HPDE6-E6E7 (cell line): ENCODE measurements at regions not wholly inside any gene's neighbourhood (a gene's known extent, or its start where the extent isn't known, plus 50 kb on each side); places are given as distances from the start of the nearest gene placed in this dataset.

Experiments used
- DNase-seq: peaks from one replicate; pipeline ENCODE4 v3.0.0; 2011; ENCODE audit warnings: missing footprints; ENCODE audit errors: extremely low spot score

DNA sequence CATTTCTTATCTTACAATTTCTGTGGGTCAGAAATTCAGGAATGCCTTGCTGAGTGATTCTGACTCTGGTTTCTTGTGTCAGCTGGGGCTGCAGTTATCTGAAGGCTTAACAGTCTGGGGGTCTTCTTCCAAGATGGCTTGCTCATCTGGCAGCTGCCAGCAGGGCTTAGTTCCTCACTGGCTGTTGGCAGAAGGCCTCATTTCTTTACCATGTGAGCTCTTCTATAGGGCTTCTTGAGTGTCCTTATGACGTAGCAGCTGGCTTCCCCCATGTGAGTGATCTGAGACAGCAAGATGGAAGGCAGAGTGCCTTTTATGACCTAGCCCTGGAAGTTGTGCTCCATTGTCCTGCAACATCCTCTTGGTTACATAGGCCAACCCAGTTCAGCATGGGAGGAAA, 82.0 kb upstream of the PDZRN3 start:
- no peak for DNase-seq

DNA sequence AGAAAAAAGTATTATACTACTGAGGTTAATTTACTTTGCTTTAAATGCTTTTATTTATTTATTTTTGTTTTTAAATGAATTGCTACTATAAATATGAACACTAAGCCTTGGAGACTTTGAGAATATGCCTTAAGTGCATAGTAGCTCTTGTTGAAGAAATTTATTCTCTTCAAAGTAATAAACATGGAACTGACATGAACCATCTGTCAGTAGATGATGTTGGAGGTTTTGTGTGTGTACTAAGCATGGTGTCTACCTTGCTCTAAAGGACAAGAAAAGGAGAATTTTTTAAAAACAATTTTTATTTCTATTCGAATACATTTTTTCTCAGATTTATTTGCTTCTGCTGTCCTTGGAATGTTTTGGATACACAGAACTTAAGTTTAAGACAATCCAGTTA, 81.1 kb upstream of the PDZRN3 start:
- no peak for DNase-seq

DNA sequence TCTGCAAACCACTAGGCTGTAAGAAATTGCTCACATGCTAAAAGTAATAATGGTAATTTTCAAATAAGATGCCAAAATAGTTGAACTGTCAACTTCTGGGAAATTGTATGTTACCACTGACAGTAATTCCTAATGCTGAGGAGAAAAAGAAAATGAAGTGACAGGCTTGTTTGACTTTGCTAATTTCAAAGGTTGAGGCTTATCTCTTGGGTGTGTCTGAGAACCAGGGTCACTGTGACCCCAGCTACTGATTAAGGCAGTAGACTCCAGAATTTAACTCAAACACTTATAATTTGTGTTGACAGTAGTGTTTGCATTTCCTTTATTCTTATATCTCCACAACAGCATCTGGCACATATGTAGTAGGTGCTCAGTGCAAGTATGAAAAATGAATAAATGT, 74.6 kb upstream of the PDZRN3 start:
- DNase-seq = no peak

DNA sequence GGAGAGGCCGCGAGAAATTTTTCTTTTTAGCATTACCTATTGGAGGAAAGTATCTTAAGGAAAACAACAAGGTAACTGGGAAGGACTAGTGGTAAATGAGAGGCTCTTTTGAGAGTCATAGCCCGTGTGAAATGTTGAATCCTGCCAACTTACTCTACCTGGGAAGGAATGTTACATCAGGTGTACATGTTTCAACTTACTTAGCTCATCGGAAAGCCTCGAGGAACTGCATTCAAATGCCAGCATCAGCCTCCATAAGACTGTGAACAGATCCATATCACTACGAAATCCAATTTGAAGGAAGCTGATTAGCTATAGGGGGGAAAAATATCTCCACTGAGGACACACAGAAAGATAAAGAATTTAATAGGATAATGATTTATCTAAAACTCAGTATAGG, 72.3 kb upstream of the PDZRN3 start:
- DNase-seq = no peak

DNA sequence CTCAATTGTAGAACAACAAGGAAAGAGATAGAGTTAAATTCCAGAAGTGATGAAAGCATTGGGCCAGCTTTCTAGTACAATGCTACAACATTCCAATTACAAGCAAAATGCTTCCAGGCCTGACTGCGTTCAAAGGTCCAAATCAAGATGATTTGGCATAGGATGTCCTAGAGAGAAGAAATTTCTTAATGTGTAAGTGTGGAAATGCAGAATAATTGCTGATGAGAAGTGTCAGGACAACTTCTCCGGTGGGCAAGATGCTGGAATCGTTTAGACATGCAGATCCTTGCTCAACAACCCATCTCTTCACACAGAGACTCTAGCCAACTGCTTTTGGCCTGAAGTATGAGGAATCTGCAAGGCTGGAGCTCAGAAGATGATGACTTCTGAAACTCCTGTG, 71.1 kb upstream of the PDZRN3 start:
- DNase-seq = no peak

DNA sequence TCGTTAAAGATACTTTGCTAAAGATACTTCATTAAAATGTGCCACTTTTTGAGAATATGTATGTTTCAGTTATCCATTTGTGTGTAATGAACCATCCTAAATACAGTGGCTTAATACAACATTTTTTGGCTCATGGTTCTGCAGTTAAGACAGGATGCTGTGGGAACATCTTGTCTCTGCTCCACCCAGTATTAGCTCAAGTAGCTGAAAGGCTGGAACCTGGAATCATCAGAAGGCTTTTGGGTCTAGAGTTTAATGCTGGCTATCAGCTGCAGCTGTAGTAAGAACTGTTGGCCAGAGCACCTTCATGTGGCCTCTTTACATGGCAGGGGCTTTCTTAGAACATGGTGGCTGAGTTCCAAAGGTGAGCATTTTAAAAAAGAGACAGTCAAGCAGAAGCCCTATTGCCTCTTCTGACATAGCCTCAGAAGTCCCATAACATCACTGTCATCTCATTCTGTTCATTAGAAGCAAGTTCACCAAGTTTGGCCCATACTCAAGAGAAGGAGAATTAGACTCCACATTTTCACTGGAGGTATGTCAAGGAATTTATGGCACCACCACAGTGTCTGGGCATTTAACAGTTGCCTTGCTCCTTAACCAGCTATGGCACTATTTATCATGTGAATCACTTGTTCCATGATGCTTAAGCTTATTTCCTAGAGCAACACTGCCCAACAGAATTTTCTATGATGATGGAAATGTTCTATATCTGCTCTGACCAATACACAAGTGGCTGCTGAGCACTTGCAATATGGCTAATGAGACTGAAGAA, 70.4 kb upstream of the PDZRN3 start:
- no peak for DNase-seq

DNA sequence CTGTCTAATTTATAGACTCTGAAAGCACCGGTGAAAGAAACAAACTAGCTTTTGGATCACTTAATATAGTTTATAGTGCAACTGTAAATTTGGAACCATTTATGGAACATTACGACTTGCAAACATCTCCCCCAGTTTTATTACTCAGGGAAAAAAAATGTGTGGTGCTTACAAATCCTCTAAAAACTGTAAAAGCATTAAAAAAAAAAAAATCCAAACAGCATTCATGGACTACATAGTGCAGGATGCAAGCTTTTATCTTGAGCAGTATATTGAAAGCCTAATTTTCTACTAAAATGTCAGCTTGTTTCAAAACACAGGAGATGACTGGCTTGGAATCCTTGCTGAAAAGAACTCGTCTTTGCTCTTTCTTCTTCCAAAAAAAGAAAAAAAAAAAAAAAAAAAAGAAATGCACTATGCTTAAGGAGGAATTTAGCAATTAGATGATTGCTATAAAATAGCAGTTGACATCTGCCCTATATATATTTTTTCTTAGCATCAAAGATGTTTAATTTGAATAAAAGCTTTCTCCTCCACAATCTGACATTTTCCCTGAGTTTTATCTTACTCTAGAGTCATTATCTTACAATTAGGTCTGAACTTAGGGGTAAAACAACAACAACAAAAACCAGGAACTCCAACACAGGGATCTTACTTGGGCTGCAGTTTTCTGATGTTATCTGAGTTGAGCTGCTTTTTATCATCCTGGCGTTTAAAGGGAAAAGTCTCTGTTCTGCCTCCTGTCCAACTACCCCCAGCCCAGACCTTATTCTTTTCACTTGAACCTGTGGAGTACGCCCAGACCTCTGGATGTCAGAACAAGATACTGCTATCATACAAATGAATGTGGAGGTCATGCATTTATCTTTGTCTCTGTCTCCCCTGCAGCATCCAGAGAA, 62.6 kb upstream of the PDZRN3 start:
- no peak for DNase-seq

DNA sequence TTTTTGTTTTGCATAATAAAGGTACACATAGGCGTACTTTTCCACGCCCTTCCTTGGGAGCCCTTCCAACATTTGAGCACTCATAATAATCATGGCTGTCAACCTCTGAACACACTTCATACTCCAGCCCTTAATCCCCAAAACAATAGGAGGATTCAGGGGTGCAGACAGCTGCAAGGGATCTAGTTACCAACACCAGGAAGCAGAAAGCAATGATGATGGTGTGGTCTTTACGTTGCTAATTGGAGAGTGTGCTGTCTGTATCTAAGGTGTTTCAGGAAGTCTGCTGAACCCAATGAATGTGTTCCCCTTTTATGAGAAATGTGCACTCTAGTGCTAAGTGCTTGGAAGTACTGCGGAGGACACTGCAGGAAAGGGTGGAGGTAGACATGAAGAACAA, 60.3 kb upstream of the PDZRN3 start:
- DNase-seq = no peak

DNA sequence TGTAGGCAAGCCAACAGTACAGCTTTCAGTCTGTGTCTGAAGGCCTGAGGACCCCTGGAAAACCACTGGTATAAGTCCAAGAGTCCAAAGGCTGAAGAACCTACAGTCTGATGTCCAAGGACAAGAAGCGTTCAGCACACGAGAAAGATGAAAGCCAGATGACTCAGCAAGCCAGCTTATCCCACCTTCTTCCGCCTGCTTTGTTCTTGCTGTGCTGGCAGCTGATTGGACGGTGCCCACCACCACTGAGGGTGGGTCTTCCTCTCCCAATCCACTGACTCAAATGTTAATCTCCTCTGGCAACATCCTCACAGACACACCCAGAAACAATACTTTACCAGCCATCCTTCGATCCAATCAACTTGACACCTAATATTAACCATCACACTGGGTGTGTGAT, 59.0 kb upstream of the PDZRN3 start:
- DNase-seq = no peak

DNA sequence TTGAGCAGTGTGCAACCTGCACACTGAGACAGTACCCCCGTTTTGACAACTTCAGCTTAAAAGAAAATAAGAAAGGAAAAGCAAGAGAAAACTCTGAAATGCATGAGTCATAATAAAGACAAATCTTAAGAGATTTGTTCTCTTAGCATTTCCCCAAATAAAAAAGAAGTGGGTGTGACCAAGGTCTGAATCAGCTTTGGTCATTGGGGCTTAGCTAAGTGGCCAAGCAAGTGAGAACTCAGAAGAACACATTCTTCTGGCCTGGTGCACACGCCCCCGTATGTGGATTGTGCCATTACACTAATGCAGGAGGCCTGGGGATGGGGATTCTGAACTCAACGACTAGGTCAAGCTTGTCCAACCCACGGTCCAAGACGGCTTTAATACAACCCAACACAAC, 56.9 kb upstream of the PDZRN3 start:
- DNase-seq = no peak

DNA sequence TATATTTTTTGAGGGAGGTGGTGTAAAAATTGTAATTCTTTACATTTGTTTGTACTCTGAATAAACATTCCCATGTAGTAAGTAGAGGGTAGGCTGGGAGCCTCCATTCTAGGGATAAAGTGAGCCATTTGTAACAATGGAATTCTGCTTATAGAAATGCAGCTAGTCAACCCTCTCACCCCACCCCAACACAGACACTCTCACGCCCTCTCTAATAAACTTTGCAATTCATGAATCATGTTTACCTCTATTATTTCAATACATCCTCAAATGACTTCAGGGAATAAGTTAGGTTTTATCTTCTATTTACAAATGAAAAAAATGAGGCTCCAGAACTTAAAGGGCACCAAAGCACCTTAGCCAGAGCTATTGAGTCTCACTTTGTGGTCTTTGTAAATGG, 56.5 kb upstream of the PDZRN3 start:
- DNase-seq = no peak

DNA sequence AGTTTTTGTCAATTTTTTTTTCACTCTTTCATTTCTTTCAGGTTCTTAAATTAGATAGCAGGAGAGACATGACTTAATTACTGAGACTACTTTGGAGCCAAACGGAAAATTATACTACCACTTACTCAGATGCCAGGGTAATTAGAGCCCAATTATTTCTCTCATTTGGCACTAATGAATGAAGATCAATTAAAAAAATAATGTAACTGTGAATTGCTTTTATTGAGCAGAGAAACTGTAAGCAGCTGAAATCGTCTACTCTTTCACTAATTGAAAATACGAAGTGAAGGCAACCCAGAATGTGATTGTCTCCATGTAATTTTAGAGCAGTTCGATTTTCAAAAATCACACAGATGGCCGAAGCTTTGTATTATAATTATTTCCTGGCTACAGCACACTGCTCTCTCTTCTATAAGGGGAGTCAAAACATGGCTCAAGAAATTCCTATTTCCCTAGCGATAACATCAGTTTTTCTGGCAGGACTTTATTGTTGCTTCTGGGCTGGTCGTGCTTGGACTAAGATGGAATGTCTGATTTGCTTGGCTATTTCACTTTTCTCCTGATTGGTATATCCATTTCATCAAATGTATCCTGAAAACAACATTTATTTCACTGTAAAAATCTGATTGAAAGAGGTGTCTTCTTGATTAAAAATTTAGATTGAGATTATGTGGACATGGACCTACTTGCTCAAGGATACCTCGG, 55.8 kb upstream of the PDZRN3 start:
- no peak for DNase-seq

DNA sequence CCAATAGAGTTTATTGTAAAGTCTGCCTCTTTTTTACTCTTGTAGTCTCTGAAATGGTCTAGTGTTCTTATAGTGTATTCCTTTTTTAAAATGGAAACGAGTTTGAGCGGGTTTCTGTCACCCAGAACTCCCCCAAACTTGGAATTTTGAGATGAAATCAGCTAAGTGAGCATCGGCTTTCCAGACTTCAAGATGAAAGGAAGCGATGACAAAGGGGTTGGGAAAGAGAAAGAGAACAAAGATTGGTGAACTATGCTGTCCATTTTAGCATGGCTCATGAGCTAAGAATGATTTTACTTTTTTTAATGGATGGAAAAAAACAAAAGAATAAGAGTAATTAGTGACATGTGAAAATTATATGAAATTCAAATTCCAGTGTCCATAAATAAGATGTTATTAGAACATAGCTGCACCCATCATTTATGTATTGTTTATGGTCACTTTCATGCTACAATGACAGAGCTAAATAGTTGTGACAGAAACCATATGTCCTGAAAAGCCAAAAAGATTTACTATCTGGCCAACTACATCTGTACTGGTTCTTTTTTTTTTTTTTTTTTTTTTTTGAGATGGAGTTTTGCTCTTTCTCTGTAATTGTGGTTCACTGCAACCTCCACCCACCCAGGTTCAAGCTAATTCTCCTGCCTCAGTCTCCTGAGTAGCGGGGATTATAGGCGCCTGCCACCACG, 52.7 kb upstream of the PDZRN3 start:
- DNase-seq = no peak
